Peyer's patch (tissue), 4 donors: ENCODE measurements at regions not wholly inside any gene's neighbourhood (a gene's known extent, or its start where the extent isn't known, plus 50 kb on each side); places are given as distances from the start of the nearest gene placed in this dataset.

Experiments used
- POLR2A ChIP-seq, 2 donors: fragments of 450-650 bp; IDR thresholded peaks; one replicate each; pipeline ENCODE4 v1.5.1; 2017; ENCODE audit warnings: antibody characterized with exemption in 2 of 2, mild to moderate bottlenecking in 2 of 2, moderate library complexity in 2 of 2
- TF ChIP-seq, protein P1 (sequence below), 6 experiments: fragments of 450-650 bp in 4 of 6; fragments of 200-600 bp in 2 of 6; sonication (generic) in 1 of 6; IDR thresholded peaks; one replicate each; pipeline ENCODE4 v1.5.1; 2017 to 2019; ENCODE audit warnings: antibody characterized with exemption in 6 of 6, mild to moderate bottlenecking in 3 of 6, moderate library complexity in 1 of 6

DNA sequence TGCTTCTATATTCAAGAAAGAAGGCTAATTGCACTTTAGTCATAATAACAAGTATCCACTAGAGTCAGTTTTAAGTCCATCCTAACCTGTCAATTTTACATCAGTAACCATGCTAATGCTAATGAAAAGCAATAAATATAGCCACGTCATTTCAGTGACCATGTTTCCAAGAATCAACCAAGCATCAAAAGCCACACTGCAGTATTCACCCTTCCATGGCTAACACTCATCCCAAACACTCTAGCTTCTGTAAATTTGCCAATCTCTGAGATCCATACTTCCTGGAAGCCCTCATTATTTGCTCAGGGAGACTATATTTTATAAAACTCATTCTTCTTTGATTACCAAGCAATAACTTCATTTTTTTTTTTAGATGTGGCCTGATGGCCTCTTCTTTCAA lies 712.0 kb downstream of the CETN3 start:
- TF ChIP-seq, protein P1, sequence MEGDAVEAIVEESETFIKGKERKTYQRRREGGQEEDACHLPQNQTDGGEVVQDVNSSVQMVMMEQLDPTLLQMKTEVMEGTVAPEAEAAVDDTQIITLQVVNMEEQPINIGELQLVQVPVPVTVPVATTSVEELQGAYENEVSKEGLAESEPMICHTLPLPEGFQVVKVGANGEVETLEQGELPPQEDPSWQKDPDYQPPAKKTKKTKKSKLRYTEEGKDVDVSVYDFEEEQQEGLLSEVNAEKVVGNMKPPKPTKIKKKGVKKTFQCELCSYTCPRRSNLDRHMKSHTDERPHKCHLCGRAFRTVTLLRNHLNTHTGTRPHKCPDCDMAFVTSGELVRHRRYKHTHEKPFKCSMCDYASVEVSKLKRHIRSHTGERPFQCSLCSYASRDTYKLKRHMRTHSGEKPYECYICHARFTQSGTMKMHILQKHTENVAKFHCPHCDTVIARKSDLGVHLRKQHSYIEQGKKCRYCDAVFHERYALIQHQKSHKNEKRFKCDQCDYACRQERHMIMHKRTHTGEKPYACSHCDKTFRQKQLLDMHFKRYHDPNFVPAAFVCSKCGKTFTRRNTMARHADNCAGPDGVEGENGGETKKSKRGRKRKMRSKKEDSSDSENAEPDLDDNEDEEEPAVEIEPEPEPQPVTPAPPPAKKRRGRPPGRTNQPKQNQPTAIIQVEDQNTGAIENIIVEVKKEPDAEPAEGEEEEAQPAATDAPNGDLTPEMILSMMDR (IDR thresholded peaks at IDR 0.05), result no peak
- TF ChIP-seq POLR2A (IDR thresholded peaks at IDR 0.05), result no peak
